Natural killer cell (primary cell): ENCODE measurements at regions not wholly inside any gene's neighbourhood (a gene's known extent, or its start where the extent isn't known, plus 50 kb on each side); places are given as distances from the start of the nearest gene placed in this dataset.

Experiments
- ATAC-seq, 3 donors: fragments of 150-1000 bp in 2 of 3; fragments of 200-7000 bp in 1 of 3; cut with Tn5 transposase; 1 replicate in 1 of 3; 2 replicates in 2 of 3; pipeline ENCODE4 v1.10.0; 2021; ENCODE audit warnings: mild to moderate bottlenecking in 2 of 3, moderate library complexity in 2 of 3
- DNase-seq, 2 donors: peaks; one replicate each; pipeline versions ENCODE4 v3.0.0 to v3.0.0-alpha.2; 2013 to 2021; ENCODE audit warnings: mixed read lengths in 1 of 2
- H3K27ac ChIP-seq: one replicate; pipeline ENCODE4 v1.5.1; 2013; ENCODE audit warnings: mild to moderate bottlenecking, low read length
- H3K27me3 ChIP-seq: one replicate; pipeline ENCODE4 v1.6.1; 2013; ENCODE audit warnings: low read length; ENCODE audit not compliant: control insufficient read depth, insufficient read depth
- H3K36me3 ChIP-seq: one replicate; pipeline ENCODE4 v1.6.1; 2013; ENCODE audit warnings: low read length; ENCODE audit not compliant: control insufficient read depth, insufficient read depth
- H3K4me1 ChIP-seq: one replicate; pipeline ENCODE4 v1.6.1; 2013; ENCODE audit warnings: low read length; ENCODE audit not compliant: control insufficient read depth, insufficient read depth
- H3K4me3 ChIP-seq: one replicate; pipeline ENCODE4 v1.5.1; 2013; ENCODE audit warnings: low read length
- H3K9me3 ChIP-seq: one replicate; pipeline ENCODE4 v1.6.1; 2013; ENCODE audit warnings: low read length; ENCODE audit not compliant: control insufficient read depth, insufficient read depth
- H3K27ac Mint-ChIP-seq, 2 donors: one replicate each; pipeline ENCODE4 v1.8.0; 2022; ENCODE audit warnings: mild to moderate bottlenecking in 2 of 2, mixed read lengths in 2 of 2, moderate library complexity in 1 of 2
- H3K27me3 Mint-ChIP-seq, 2 donors: one replicate each; pipeline ENCODE4 v1.8.0; 2022; ENCODE audit warnings: low read depth in 2 of 2, mixed read lengths in 2 of 2
- H3K36me3 Mint-ChIP-seq: one replicate; pipeline ENCODE4 v1.8.0; 2022; ENCODE audit warnings: mixed read lengths
- H3K4me1 Mint-ChIP-seq, 2 donors: one replicate each; pipeline ENCODE4 v1.8.0; 2022; ENCODE audit warnings: mixed read lengths in 2 of 2
- H3K4me3 Mint-ChIP-seq: one replicate; pipeline ENCODE4 v1.8.0; 2022; ENCODE audit warnings: mild to moderate bottlenecking, moderate library complexity, mixed read lengths
- H3K9me3 Mint-ChIP-seq, 2 donors: one replicate each; pipeline ENCODE4 v1.8.0; 2022; ENCODE audit warnings: mixed read lengths in 2 of 2
- CTCF ChIP-seq: fragments of 200-600 bp; IDR thresholded peaks from one replicate; pipeline ENCODE4 v1.8.0; 2022; ENCODE audit warnings: antibody characterized with exemption
- WGBS: methylation state at CpG from one replicate; pipeline ENCODE4 v1.1.7; 2013; ENCODE audit warnings: missing lambda C conversion rate; ENCODE audit not compliant: insufficient coverage; 5-methylcytosine and 5-hydroxymethylcytosine counted together
- intact Hi-C: fragments of 100-400 bp; cut with micrococcal nuclease; formaldehyde crosslinking; loops from one replicate; pipeline ENCODE4 v1.14.2; 2022

DNA sequence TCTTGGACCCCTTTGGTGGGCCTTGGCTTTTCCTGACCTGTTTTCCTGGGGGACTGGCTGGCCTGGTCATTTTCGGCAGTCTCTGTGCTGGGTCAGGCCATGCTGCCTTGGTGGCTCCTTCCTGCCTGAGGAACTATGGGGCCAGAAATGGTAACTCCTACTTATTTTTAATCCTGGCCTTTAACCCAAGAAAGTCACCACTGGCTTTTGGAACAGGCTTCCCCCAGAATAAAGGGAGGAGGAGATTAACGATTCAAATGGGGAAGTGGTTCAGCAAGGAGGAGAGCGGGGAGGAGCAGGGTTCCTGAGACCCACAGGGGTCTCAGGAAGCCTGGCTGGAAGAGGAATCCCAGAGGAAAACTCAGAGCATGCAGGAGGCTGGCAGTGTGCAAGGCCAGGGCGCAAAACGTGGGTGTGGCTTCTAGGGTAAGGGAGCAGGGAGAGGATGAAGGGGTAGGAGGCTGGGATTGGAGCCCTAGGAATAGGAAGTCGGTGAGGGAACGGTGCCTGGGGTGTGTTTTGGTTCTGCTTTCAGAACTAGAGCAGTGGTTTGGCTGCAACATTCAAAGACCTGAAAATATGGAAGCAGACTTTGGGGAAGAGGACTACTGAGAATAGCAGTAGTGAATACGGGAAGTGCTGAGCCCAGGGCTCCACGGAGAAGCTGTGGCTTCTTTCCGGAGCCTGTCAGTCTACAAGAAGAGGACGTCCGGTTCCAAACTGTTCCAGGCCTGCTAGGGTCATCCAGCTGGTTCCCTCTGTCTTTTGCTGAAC is 271.1 kb upstream of the KLF4 start:
- Mint-ChIP-seq H3K27ac (no peak overlapping the region), H3K4me1 (peaks cover 0 to 4% of the 10 kb centered on the region in 2 donors), H3K9me3 (peaks cover 3 to 9% of the 10 kb centered on the region in 2 donors), H3K4me3 (no peak overlapping the region), H3K27me3 (no peaks in the 10 kb centered on the region), H3K36me3 (no peaks in the 10 kb centered on the region)
- H3K4me1 ChIP-seq = no peaks in the 10 kb centered on the region
- DNase-seq (peak in 1 of 2 donors; percentile 2), ATAC-seq (peak in 1 of 3 donors; percentile 15)
- H3K36me3 ChIP-seq = no peaks in the 10 kb centered on the region
- no peaks in the 10 kb centered on the region for H3K27me3 ChIP-seq
- TF ChIP-seq CTCF = no peak
- intact Hi-C loops = no loop called here
- H3K9me3 ChIP-seq = no peaks in the 10 kb centered on the region
- no peak overlapping the region for H3K27ac ChIP-seq
- H3K4me3 ChIP-seq = no peak overlapping the region
- WGBS = 17% methylated on average over 12 of the region's 12 CpGs

GRCh38 chr9:107759823-107760166 is 270.2 kb upstream of the KLF4 start:
- no peaks in the 10 kb centered on the region for H3K27me3 Mint-ChIP-seq

GRCh38 chr9:107759009-107759822 is 269.6 kb upstream of the KLF4 start:
- Mint-ChIP-seq H3K4me3 (no peak overlapping the region), H3K27me3 (no peaks in the 10 kb centered on the region), H3K36me3 (no peaks in the 10 kb centered on the region), H3K4me1 (peaks cover 0 to 4% of the 10 kb centered on the region in 2 donors), H3K27ac (no peak overlapping the region), H3K9me3 (peaks cover 3 to 9% of the 10 kb centered on the region in 2 donors)
- no peaks in the 10 kb centered on the region for H3K27me3 ChIP-seq
- 82% methylated on average over 5 of the region's 5 CpGs for WGBS
- DNase-seq (no peak), ATAC-seq (no peak)
- H3K4me3 ChIP-seq = no peak overlapping the region
- H3K4me1 ChIP-seq = no peaks in the 10 kb centered on the region
- no peak for TF ChIP-seq CTCF
- H3K27ac ChIP-seq = no peak overlapping the region
- no peaks in the 10 kb centered on the region for H3K36me3 ChIP-seq
- no peaks in the 10 kb centered on the region for H3K9me3 ChIP-seq
- intact Hi-C loops = no loop called here

More at GRCh38 chr9:107759823-107760166, 270.2 kb upstream of the KLF4 start:
- Histone ChIP-seq H3K36me3 (no peaks in the 10 kb centered on the region), H3K4me3 (no peak overlapping the region), H3K27ac (no peak overlapping the region), H3K9me3 (no peaks in the 10 kb centered on the region), H3K4me1 (no peaks in the 10 kb centered on the region), H3K27me3 (no peaks in the 10 kb centered on the region)
- Mint-ChIP-seq H3K4me1 (peaks cover 0 to 4% of the 10 kb centered on the region in 2 donors), H3K36me3 (no peaks in the 10 kb centered on the region), H3K27ac (no peak overlapping the region), H3K9me3 (peaks cover 3 to 9% of the 10 kb centered on the region in 2 donors), H3K4me3 (no peak overlapping the region)
- TF ChIP-seq CTCF = no peak
- 94% methylated on average over 4 of the region's 5 CpGs for whole genome bisulfite sequencing
- intact Hi-C loops = no loop called here
- ATAC-seq = no peak
- DNase-seq = no peak
